Suppressor macrophage treated with lipopolysaccharide for 1 hour (primary cell): ENCODE measurements at regions not wholly inside any gene's neighbourhood (a gene's known extent, or its start where the extent isn't known, plus 50 kb on each side); places are given as distances from the start of the nearest gene placed in this dataset.
"Not testable (repeated sequence)": the region's sequence is repeated elsewhere in the genome, so short reads cannot be mapped to it uniquely, and the experiment has no call there.

Experiments used
- DNase-seq, 3 donors: peaks; one replicate each; pipeline ENCODE4 v3.0.0-alpha.2; 2020 to 2022

DNA sequence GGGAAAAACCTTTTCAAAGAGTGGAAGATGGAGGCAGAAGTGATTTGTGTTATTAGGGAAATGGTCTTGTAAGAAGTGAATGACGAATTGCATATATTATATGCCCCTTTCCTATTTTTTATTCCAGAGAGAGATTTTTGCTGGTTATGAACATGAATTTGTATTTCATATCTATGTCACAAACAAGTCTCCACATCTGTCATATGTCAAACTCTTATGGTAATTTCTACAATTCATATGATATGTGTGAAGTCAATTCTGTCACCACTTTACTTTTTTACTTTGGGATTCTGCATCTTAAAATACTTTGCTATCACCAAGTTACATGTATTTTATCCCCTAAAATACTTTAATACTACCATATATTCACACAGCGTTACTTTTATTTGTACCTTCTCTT is 594.2 kb upstream of the ARPP21 start:
- no peak for DNase-seq

DNA sequence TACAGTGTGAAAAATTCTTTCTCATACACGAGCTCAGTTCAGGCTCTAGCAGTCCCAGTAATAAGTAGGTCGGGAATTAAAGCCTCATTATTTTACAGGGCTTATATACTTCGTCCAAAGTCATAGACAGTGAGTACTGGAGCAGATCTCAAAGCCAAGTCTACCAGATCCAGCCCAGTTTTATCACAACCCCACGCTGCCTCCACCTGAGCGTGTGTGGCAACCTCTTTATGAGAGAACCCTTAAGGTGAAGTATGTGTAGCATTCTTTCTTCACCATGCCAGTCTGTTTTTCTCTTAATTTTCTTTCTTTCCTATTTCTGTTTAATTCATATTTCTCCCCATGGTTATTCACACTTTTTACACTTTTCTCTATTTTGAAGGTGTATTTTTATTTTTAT is 574.6 kb upstream of the ARPP21 start:
- DNase-seq, result no peak

DNA sequence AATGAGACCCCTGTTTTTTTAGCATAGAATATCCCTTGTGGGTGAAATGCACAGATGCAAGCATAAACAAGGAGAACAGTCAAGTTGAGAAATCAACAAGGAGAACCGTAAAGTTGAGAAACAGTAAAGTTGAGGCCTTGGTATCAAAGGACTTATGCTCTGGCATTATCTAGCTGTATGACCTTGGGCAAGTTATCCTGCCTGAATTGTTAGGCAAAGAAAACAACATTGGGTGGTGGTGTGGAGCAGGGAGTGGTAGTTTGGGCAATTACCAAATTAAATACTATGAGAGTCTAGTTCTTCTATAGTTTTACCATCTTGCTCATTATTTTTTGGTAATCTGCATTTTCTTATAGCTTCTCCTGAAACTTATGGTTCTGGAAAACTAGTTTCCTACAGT is 573.4 kb upstream of the ARPP21 start:
- DNase-seq, result no peak

DNA sequence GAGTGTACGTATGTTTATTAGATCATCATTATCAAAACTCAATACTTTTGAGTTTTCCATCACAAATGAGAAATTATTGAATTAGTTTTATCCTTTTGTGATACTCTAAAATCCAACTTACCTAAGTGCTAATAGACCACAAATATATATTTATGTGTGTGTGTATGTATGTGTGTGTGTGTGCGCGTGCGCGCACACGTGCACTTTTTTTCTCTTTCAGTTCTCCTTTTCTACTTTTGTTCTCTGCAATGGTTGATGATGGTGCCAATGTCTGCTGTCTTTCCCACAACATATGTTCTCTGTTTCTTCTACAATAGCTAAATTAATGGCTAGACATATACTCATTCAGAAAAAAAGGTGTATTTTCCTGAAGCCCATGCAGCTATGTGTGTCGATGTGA is 571.6 kb upstream of the ARPP21 start:
- no peak for DNase-seq

DNA sequence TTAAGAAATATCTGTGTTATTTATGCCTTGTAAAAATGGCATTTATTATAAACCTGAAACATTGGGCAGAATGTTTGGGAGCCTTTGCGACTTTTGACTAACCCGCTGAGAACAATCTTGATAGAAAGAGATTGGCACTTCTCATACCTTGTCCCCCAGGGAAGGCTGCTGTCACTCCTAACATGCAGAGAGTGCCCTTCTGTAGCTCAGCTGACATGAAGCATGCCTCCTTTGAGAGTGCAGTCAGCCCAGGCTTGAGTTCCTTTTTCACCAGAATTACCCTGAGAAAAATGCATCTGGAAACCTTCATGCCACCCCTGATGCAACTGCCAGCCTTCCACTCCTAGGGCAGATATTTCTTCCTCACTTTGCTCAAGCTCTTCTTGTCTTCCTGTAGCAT is 569.2 kb upstream of the ARPP21 start:
- DNase-seq, result no peak

DNA sequence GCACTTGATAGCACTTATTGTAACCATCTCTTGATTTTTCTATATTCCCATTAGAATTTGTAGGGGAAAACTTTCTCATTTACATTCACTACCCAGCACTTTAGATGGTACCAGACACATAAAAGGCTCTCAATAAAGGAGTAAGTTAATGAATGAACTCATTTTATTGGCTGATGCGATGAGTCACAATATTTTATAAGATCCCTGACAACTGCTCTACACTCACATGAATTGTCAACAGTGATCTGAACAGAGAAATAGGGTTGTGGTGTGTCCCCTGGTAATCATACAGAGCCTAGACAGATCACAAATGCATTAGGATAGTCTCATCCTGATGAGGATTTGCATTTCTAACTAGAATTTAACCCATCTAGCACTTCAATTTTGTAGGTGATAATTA is 567.6 kb upstream of the ARPP21 start:
- no peak for DNase-seq

DNA sequence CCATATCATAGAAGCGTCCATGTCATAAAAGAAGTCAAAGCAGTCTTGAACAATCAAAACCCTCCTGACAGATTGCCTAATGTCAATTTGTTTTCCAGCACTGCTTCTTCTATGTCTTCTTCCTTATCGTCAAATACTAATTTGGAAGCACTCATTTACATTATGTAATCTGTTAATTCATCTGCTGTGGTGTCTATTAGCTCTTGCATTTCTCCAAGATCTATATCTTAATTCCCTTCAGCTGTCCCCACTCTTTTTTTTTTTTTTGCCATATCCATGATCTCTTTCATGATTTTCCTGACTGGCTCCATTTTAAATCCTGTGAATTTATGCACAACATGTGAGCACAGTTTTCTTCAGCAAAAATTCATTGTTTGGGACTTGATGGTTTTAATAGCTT is 560.5 kb upstream of the ARPP21 start:
- no peak for DNase-seq

DNA sequence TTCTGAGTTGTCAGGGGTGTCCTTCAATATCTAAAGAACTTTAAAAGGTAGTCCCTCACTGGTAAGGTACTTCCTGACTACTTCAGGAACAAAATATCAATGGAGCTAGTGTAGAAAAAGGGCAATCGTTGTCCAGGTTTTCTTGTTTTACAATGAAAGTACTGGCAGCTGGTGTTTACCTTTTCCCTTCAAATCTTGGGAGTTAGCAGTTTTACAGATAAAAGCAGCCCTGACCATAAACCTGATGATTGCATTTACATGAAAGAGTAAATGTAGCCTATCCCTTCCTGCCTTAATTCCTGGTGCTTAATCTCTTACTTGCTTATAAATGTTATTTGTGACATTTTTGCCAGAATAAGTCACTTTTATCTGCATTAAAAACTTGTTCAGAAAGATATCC is 559.9 kb upstream of the ARPP21 start:
- DNase-seq, result no peak

DNA sequence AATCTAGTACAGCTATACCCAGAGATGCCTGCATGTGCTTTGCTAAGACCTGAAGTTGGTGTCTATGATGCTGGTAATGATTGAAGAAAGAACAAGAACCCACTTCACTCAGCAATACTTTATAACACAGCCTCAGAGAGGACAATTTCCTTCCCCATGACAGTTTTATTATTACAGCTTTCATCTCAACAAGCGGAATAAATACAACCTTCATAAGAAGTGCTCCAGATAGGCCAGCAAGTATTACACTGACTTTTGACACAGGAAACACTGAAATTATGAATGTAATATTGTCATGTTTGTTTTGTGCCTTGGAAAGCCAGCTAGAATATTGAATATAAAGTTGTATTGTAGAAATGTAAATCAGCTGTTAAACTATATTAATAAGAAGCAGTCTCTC is 557.4 kb upstream of the ARPP21 start:
- DNase-seq, result no peak

DNA sequence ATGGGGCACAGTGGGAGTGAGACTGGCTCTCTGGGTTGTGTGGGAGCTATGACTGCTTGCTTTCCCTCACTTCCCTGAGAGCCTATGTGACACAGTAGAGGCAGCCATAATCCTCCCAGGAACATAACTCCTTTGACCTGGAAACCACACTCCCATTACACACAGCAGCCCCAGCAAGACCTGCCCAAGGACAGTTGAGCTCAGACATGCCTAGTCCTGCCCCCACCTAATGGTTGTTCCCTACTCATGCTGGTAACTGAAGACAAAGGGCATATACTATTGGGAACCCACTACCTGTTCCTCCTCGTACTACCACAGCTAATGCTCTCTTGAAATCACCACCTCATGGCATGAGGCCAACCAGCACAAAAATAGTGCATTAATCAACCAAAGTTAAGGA is 550.4 kb upstream of the ARPP21 start:
- DNase-seq, result no peak

DNA sequence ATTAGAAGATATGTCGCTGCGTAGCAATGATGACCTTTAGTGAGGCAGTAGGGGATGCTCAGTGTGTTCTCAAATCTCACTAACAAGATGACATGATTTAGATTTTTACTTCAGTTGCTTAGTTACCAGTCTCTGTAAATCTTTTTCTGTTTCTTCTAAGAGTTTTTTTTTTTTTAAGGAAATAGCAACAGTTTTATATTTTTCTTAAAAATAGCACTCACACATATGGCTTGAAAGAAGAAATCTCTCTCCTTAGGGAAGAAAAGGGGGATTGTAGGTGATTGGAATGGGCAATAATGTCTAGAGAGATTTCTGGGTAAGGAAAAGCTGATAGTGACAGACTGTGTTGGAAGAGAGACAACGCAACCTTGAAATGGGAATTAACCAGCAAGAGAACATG is 524.6 kb upstream of the ARPP21 start:
- no peak for DNase-seq

DNA sequence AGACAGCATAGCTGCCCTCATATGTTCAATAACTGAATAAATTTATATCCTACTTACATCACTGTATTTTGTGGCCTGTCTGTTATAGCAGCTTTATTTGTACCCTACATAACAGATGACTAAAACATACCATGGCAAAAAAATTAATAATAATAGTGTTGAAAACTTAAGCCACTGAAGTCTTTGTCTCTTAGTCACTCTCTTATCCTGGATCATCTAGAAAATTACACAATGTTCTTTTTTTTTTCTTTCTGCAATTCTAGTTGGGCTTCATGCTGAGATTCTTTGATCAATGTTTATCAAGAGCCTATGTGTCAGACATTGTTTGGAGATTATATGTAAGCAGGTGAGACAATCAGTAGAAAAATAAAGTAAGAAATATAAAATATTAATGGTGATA is 519.3 kb upstream of the ARPP21 start:
- no peak for DNase-seq

DNA sequence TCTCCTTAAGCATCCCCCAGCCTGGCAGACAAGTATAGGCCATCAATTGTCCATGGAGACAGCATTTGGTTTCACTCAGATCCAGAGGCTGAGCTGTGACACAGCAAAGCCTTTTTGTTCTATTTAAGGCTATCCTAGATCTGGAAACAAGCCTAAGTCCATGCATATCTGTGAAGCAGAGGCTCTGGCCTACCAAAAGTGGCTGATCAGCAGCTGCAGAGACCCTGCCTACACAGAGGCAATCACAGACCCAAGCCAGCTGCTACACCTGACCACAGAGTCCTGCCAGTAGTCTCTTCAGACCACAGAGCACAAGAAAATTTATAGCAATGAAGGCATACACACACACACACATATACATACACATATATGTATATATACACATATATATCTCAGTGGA is 501.7 kb upstream of the ARPP21 start:
- no peak for DNase-seq

DNA sequence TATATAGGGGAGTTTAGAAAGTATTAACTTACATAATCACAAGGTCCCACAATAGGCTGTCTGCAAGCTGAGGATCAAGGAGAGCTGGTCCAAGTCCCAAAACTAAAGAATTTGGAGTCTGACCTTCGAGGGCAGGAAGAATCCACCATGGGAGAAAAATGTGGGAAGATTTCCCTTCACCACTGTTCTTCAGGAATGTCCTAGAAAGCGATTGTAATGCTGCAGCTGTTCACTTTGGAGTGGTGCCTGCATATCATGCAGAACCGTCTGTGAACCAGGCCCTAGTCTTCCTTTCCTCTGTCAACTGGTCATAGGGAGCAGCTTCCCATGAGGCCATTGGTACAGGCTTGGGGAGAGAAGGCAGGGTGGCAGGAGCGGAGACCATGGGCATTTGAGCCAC is 497.9 kb upstream of the ARPP21 start:
- no peak for DNase-seq

DNA sequence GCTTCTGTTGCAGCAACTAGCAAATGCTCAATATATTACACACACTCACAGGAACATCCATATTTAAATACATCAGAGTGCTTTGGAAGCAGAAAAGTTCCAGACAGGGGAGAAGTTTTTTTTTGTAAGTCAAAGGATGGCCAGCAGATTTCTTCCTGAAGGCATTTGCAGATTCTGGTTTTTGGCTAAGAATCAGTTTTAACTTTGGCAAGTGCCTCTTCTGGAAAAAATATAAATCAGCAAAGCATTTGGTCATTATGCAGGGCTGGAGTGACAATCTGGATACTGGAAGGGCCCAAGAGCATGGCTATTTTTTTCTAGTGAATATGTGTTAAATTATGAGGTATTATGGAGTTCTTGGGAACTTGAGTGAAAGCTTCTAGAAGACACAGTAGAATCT is 495.3 kb upstream of the ARPP21 start:
- no peak for DNase-seq

DNA sequence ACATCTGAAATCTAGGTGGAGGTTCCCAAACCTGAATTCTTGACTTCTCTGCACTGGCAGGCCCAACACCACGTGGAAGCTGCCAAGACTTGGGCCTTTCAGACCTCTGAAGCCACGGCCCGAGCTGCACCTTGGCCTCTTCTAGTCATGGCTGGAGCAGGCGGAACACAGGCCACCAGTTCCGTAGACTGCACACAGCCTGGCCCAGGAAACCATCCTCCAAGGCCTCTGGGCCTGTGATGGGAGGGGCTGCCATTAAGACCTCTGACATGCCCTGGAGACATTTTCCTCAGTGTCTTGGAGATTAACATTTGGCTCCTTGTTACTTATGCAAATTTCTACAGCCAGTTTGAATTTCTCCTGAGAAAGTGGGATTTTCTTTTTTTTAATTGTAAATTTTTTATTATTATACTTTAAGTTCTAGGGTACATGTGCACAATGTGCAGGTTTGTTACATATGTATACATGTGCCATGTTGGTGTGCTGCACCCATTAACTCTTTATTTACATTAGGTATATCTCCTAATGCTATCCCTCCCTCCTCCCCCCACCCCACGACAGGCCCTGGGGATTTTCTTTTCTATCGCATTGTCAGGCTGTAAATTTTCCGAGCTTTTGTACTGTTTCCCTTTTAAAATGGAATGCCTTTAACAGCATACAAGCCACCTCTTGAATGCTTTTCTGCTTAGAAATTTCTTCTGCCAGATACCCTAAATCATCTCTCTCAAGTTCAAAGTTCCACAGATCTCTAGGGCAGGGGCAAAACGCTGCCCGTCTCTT is 492.9 kb upstream of the ARPP21 start:
- not testable (repeated sequence) for DNase-seq

DNA sequence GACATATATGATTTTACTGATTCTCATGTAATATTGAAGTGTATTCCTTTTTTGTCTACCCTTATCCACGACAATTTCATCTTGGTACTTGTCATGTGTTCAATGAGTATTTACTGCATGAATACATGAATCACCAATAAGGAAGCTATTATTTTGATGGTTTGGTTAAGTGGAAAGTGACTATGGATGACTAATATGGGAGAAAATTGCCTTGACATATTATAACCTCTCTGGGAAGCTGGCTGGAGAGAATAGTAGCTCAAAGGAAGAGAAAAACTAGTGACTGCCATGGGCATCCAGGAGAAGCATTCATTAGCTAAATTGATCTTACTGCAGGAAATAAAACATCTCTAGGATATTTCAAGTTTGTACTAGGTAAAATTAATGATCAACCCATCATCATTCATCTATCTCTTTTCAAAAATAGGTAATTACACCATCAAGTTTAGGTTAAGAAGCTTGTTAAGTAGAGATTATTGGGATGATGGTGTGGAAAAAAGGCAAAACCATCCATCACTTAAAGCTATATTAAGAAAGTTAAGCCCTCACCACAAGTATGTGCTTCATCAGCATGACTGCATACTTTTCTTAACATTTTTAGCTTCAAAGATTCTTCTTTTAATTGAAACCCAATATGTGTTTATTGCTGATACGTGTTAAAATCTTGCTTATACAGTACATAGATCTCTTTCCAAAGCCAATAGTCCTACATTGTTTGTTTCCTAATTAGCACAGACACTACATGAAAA is 455.2 kb upstream of the ARPP21 start:
- no peak for DNase-seq

DNA sequence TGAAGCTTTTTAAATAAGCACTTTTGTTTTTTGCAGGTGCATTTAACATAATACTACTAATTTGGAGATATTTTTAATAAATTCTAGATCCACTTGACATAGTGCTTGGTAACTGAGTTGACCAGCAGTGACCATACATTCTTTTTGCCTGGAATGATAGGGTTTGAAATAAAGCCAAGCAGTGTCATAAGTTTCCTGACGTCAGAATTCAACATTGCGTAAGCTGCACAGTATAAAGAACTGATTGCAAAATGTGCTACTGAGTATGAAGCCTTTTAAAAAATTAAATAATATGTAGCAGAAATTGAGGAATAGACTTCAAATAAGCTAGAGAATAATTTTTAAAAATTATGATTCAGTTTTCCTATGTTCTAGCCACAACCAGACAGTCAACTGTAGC is 454.6 kb upstream of the ARPP21 start:
- no peak for DNase-seq

DNA sequence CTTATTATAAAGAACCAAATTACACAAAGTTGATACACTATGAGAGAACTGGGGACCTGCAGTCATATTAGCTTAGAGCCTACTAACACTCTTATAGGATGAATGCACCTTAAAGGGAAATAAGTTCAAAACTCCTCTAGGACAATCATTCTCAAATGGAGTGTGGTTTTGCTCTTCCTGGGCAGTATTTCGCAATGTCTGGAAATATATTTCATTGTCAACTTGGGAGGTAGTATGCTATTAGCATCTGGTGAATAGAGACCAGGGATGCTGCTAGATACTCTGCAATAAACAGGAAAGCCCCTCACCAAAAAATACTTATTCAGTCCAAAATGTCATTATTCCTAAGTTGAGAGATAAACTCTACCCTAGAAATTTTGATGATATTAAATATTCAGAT is 451.4 kb upstream of the ARPP21 start:
- no peak for DNase-seq

DNA sequence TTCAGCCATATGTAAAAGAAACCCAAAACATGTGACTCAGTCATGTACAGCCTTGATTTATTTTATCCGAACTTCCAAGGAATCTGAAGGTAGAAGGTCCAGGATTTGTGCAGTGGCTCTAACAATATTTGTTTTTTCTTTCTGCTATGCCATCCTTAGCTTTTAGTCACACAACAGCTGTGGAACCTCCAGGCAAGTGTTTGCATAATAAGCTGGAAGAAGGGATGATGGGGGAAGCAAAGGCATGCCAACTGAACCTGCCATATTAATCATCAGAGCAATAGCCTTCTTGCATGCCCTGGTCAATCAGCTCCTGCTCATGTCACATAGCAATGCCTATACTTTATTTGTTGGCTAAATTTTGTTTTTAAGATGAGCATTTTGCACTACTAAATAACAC is 444.7 kb upstream of the ARPP21 start:
- DNase-seq, result no peak

DNA sequence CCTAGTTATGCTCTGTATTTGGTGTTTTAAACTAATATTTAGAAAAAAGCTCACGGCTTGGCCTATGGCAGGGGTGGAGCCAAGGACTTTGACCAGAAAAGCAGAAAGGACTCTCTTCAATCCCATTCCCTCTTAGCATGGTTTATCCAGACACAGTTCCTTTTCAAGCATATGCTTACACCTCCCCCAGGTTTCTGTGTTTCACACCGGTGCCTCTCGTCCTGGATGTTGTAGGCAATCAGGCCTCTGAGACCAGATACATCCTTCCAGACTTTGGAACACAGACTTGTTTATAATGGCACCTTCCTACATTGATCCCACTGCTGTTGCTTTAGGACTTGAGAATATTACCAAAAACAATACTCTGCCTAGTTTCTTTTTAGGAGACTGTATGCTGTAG is 440.5 kb upstream of the ARPP21 start:
- DNase-seq, result no peak

DNA sequence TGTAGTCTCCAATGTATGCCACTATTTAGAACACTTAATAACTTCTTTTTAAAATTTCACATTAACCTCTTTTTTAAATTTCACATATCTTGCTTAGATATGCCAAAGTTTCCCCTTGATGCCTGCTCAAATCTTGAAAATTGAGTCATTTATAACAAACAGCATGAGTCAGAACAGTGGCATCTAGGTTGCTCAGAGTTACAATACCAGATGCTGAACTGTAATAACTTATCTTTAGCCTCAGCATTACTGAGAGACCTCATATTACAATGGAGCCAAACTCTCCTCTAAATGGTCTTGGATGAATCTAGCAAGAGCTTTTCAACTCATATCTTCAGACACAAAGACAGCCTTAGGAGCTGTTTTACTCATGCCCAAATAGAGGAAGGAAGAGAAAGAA is 439.3 kb upstream of the ARPP21 start:
- no peak for DNase-seq

DNA sequence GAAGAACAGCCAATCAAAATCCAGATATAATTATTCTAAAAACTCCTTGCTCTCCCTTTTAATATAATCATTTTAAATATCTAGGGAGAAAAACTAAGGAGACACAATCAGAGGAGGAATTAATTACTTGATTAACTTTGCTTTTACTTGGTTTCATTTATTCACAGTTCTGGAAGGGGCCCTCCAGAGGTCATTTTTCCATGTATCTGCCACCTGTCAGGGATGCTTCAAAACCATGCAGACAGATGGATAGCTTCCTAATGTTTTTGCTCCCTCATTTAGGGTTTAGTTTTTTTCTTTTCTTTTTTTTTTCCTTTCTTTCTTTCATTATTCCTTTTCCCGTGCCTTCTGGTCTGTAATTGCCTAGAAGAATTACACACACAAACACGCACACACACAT is 438.1 kb upstream of the ARPP21 start:
- DNase-seq, result no peak

DNA sequence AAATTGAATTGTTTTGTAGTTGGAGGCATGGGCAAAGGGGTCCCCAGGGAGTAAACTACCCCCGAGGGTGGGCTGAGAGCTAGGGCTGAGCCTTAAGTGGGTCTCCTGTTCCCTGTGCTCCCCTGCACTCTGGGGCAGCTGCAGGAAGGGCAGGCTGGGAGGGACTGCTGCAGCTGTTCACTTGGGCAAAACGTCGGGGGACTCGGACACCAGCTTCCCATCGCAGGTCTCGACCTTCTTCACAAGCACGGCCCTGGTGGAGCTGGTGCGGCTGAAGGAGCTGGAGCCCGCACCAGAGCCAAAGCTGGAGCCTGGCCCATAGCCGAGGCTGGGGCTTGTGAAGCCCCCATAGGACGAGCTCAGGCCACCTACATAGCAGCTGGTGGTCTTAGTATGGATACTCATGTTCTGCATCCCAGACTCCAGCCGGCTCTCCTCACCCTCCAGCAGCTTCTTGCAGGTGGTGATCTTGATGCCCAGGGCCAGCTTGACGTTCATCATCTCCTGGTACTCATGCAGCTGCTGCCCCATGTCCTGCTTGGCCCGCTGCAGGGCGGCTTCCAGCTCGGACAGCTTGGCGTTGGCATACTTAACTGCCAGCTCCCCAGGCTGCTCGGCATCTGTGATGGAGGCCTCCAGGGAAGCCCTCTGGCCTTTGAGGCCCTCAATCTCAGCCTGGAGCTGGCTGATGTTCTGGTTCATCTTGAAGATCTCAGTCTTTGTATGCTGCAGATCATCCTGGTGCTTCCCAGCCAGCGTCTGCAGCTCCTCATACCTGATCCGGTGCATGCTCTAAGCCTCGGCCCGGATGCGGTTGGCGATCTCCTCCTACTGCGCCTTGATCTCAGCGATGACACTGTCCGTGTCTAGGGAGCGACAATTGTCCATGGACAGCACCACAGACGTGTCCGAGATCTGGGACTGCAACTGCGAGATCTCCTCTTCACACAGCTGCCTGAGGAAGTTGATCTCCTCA is 423.5 kb upstream of the ARPP21 start:
- DNase-seq, result no peak
